ENCODE measurements at regions not wholly inside any gene's neighbourhood (a gene's known extent, or its start where the extent isn't known, plus 50 kb on each side); places are given as distances from the start of the nearest gene placed in this dataset.
A peak's percentile ranks its signal among the peaks of the same experiment; 100 is the strongest.

DNA sequence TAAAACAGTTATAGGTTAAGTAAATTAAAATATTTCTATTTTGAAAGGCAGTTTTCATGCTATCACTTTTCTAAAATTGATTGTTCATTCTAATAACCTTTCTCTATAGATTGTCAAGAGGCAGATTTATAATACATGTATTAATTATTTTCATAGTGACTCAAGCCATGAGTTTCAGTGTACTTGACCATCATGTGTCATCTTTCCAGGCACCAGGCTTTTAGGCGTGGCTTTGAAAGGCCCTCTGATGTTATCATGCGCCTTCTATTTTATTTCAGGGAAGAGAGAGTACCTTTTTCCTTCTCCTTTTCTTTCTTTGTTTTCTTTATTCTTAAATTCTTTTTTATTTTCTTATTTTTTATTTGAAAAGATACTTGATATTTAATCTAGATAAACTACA lies 128.3 kb upstream of the ETAA1 start:
- no peak for DNase-seq (ENCODE audit: low read depth in 1 of 2, low spot score in 1 of 2)
- no peak for TF ChIP-seq JUND (IDR thresholded peaks at IDR 0.05; ENCODE audit: low read depth)
- in situ Hi-C loops (cut with HindIII; ENCODE audit: low pct_unique_long_range_greater_than_20kb, low sequenced_read_pairs) = no loop called here

GRCh38 chr2:67272195-67272594 lies 124.9 kb upstream of the ETAA1 start:
- in situ Hi-C loops (cut with HindIII; ENCODE audit: low pct_unique_long_range_greater_than_20kb, low sequenced_read_pairs) = no loop called here
- no peak for DNase-seq (ENCODE audit: low read depth in 1 of 2, low spot score in 1 of 2)
- no peak for TF ChIP-seq JUND (IDR thresholded peaks at IDR 0.05; ENCODE audit: low read depth)

DNA sequence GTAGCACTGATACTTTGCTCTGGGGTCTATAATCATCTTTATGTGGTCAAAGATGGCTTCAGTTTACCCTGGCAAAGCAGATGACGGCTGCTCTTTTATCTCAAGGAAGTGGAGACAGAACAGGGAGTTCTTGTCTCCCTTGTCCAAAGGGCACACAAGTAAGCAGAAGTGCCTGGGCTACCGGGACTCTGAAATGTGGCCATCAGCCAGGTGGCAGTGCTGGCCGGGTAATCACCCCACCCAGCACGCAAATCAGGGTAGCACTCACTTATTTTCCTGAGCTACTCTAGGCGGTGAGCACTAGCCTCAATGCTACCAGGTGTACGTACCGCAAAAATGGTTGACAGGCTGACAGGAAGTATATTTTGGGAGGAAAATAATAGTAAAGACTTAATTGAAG lies 119.7 kb upstream of the ETAA1 start:
- in situ Hi-C loops (cut with HindIII; ENCODE audit: low pct_unique_long_range_greater_than_20kb, low sequenced_read_pairs) = no loop called here
- TF ChIP-seq JUND (IDR thresholded peaks at IDR 0.05; ENCODE audit: low read depth) = no peak
- DNase-seq (ENCODE audit: low read depth in 1 of 2, low spot score in 1 of 2) = no peak

DNA sequence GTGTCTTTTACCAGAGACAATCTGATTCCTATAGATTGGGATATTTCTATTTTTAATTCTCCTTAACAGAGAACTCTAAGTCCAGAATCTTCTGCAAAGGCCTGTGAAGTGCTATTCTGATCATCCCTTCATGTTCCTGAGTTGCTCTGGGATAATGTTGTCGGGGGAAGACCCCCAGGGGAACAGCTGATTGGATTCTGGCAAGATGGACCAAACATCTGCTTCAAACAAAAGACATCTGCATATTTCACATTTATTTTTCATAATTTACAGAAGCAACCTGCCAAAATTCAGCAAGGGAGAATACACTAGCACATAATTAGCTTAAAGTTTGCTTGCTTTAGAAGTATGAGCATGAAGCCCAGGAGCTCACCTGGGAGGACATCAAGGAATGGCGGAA lies 116.0 kb upstream of the ETAA1 start:
- no peak for DNase-seq (ENCODE audit: low read depth in 1 of 2, low spot score in 1 of 2)
- TF ChIP-seq JUND (IDR thresholded peaks at IDR 0.05; ENCODE audit: low read depth) = no peak
- in situ Hi-C loops (cut with HindIII; ENCODE audit: low pct_unique_long_range_greater_than_20kb, low sequenced_read_pairs) = no loop called here

- no peak for DNase-seq (ENCODE audit: low read depth in 1 of 2, low spot score in 1 of 2)
- no peak for TF ChIP-seq JUND (IDR thresholded peaks at IDR 0.05; ENCODE audit: low read depth)
- in situ Hi-C loops (cut with HindIII; ENCODE audit: low pct_unique_long_range_greater_than_20kb, low sequenced_read_pairs) = no loop called here
Measured at GRCh38 chr2:67283641-67284040, 113.5 kb upstream of the ETAA1 start.

DNA sequence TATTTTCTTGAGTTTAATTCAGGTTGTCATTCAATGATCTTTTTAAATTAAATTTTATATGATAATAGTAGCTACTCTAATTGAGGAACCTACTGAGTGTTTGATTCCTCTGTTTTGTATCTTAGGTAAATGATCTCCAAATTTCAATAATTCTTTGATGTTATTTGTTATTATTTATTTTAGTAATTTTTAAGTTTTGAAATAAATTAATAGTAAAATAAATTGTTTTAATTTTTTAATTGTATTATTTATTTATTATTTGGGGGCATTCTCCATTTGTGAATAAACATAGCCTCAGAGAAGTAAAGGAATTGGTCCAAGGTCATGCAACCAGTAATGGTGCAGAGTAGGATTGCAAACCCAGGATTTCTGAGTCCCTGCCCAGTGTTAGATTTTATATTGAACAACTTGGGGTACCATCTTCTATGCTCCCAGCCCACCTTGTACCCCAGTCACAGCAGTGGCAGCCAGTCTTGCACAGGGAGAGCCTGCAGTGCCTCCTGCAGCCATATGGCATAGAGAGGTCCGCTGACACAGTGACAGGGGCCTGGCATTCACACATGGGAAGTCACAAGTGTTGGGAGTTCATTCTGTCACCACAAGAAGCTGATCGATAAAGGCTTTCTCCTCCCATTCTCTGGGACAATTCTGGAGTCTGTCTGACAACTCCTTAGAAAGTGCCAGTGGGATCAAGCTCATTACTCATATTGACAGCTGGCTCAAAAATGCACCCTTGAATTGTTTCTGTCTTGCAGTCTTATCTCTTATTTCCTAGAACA lies 110.0 kb upstream of the ETAA1 start:
- DNase-seq (ENCODE audit: low read depth in 1 of 2, low spot score in 1 of 2) = no peak
- in situ Hi-C loops (cut with HindIII; ENCODE audit: low pct_unique_long_range_greater_than_20kb, low sequenced_read_pairs) = no loop called here
- TF ChIP-seq JUND (IDR thresholded peaks at IDR 0.05; ENCODE audit: low read depth) = no peak

DNA sequence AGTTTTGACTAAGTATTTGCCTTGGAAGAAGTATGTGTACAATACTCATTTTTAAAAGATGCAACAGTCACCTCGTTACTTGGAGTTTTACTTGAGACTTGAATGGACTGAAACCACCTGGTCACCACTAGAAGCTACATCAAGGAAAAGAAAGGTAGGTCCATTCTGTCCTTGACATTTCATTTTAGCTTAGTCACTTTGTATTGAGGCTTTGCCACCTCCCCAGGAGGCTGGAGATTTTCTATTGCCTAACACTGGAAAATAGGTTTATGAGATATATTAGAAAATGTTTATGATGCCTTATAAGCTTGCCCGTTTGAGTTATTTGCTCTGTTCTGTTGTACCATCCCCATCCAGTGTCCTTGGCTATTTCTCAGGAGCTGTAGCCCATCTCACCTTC lies 107.9 kb upstream of the ETAA1 start:
- in situ Hi-C loops (cut with HindIII; ENCODE audit: low pct_unique_long_range_greater_than_20kb, low sequenced_read_pairs) = no loop called here
- no peak for TF ChIP-seq JUND (IDR thresholded peaks at IDR 0.05; ENCODE audit: low read depth)
- no peak for DNase-seq (ENCODE audit: low read depth in 1 of 2, low spot score in 1 of 2)

DNA sequence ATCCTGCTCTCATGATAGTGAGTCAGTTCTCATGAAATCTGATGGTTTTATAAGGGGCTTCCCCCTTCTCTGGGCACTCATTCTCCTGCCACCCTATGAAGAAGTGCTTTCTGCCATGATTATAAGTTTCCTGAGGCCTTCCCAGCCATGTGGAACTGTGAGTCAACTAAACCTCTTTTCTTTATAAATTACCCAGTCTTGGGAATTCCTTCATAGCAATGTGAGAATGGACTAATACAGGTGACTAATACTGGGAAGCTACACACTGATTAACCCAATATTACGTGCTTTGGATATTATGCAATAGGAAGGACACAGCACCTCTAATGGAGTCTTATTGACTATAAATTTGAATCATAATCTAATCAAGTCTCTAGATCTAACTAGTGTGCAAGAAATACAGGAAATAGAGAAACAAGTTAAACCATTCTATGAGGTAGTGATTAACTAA lies 107.2 kb upstream of the ETAA1 start:
- no peak for TF ChIP-seq JUND (IDR thresholded peaks at IDR 0.05; ENCODE audit: low read depth)
- DNase-seq (ENCODE audit: low read depth in 1 of 2, low spot score in 1 of 2) = no peak
- in situ Hi-C loops (cut with HindIII; ENCODE audit: low pct_unique_long_range_greater_than_20kb, low sequenced_read_pairs) = no loop called here

GRCh38 chr2:67290451-67291290 lies 106.5 kb upstream of the ETAA1 start:
- no peak for DNase-seq (ENCODE audit: low read depth in 1 of 2, low spot score in 1 of 2)

GRCh38 chr2:67294218-67294617 lies 102.9 kb upstream of the ETAA1 start:
- in situ Hi-C loops (cut with HindIII; ENCODE audit: low pct_unique_long_range_greater_than_20kb, low sequenced_read_pairs) = no loop called here
- no peak for TF ChIP-seq JUND (IDR thresholded peaks at IDR 0.05; ENCODE audit: low read depth)
- DNase-seq (ENCODE audit: low read depth in 1 of 2, low spot score in 1 of 2) = no peak

More at GRCh38 chr2:67290451-67291290, 106.5 kb upstream of the ETAA1 start:
- in situ Hi-C loops (cut with HindIII; ENCODE audit: low pct_unique_long_range_greater_than_20kb, low sequenced_read_pairs) = no loop called here
- no peak for TF ChIP-seq JUND (IDR thresholded peaks at IDR 0.05; ENCODE audit: low read depth)

DNA sequence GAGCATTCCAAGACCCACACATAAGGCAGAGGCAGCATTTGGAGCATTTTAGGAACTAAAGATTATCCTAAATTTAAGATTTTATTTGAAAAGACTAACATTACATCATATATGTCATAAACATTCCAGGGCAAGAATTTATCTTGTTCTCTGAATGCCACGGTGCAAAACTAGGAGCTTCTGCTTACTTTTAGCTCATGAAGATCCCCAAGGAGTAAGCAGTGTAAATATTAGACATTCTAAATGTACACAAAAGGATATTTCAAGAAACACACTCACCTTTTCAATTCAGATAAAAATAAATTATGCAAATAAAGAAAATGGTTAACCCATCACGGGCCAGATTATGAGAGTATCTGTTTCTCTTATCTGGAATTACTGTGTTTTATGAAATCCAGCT lies 101.7 kb upstream of the ETAA1 start:
- DNase-seq (ENCODE audit: low read depth in 1 of 2, low spot score in 1 of 2) = peak in 1 of 2 experiments; percentile 31
- in situ Hi-C loops (cut with HindIII; ENCODE audit: low pct_unique_long_range_greater_than_20kb, low sequenced_read_pairs) = no loop called here
- TF ChIP-seq JUND (IDR thresholded peaks at IDR 0.05; ENCODE audit: low read depth) = no peak

GRCh38 chr2:67295851-67296250 lies 101.3 kb upstream of the ETAA1 start:
- TF ChIP-seq JUND (IDR thresholded peaks at IDR 0.05; ENCODE audit: low read depth) = no peak
- peak in 1 of 2 experiments; percentile 0 for DNase-seq (ENCODE audit: low read depth in 1 of 2, low spot score in 1 of 2)
- in situ Hi-C loops (cut with HindIII; ENCODE audit: low pct_unique_long_range_greater_than_20kb, low sequenced_read_pairs) = no loop called here

DNA sequence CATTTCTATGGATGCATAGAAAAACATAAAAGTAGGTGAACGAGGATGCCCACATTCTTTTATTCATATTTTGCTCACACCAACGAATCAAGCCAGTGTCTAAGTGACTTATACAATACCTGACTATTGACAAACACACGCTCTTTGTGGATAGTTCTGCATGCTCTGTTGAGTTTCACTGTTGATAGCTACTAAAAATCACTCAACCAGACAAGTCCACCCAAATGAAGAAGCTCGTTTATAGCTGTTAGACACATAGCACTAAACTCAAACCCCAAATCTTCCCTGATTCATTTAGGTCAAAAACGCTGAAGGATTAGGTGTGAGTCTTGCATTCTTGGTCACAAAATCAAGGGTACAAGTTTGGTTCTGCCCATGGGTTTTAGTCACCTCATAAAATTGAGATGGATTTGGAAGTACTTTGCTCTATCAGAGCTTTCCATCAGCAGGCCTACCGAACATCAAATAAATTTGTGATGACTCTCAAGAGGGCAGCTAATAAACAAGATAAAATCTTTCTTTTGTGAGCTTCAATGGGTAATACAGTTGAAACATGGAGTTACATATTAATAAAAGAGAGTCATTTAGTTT lies 92.7 kb upstream of the ETAA1 start:
- no peak for TF ChIP-seq JUND (IDR thresholded peaks at IDR 0.05; ENCODE audit: low read depth)
- in situ Hi-C loops (cut with HindIII; ENCODE audit: low pct_unique_long_range_greater_than_20kb, low sequenced_read_pairs) = no loop called here
- no peak for DNase-seq (ENCODE audit: low read depth in 1 of 2, low spot score in 1 of 2)
